HG03460 (cell line): ENCODE measurements at regions not wholly inside any gene's neighbourhood (a gene's known extent, or its start where the extent isn't known, plus 50 kb on each side); places are given as distances from the start of the nearest gene placed in this dataset.
"Not testable (repeated sequence)": the region's sequence is repeated elsewhere in the genome, so short reads cannot be mapped to it uniquely, and the experiment has no call there.

Source experiments
- ATAC-seq: cut with Tn5 transposase; IDR thresholded peaks from one replicate; pipeline ENCODE4 v1.9.1; 2021; ENCODE audit not compliant: unreplicated experiment

DNA sequence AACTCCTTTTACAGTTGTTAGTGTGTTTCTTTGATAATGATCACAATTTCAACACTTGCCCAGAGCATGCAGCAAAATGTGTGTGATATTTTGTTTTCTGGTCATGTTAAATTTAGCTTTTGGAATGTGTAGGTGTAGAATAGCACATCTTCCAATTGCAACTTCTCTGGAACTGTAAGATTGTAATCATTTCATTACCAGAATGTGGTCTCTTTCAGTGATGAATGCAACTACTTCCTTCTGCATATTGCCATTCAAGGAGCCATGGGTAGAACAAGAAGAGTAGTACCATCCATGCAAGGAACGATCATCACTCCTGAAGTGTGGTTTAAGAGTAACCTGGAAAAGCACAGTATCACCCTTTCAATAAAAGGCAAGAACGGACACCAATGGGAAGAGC lies 548.8 kb upstream of the ZNF804A start:
- no peak for ATAC-seq

DNA sequence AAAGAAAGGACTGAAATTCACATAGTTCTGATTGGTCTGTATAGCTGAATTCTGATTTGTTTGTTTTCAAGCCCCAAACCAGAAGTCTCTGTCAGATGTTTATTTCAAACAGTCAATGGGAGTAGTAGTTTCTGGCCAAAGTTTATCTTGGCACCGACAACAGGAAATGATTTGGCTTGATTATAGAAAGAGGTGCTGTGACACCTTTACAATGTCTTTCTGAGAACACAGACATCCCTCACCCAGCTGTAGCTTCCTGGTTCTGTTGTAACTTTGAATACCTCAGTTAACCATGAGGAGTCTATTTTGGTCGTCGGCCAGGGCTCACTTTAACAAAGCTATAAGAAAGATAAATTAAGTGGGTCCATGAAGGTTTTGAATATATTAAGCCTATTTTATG lies 545.0 kb upstream of the ZNF804A start:
- ATAC-seq = no peak

DNA sequence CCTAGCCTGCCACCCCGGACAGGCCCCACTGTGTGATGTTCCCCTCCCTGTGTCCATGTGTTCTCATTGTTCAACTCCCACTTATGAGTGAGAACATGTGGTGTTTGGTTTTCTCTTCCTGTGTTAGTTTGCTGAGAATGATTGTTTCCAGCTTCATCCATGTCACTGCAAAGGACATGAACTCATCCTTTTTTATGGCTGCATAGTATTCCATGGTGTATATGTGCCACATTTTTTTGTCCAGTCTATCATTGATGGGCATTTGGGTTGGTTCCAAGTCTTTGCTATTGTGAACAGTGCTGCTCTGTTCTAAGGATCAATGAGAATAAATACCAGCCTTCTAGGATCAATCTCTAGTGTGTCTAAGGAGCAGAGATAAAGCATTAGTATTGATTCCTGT lies 543.9 kb upstream of the ZNF804A start:
- not testable (repeated sequence) for ATAC-seq

DNA sequence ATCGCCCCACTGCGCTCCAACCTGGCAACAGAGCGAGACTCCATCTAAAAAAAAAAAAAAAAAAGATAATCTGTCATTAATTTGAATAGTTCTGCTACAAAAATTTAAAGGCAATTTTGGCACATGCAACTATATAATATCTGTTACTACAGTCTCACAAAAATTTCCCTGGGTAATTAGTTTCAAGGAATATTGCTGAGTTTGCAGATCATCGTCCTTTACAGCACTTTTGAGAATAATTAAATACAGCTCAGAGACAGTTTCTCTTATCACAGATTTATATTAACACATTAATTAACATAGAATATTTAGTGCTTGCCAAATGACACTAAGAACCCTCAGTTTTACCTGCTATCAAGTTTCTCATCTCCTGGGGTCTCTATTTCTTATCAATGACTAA lies 540.4 kb upstream of the ZNF804A start:
- no peak for ATAC-seq

DNA sequence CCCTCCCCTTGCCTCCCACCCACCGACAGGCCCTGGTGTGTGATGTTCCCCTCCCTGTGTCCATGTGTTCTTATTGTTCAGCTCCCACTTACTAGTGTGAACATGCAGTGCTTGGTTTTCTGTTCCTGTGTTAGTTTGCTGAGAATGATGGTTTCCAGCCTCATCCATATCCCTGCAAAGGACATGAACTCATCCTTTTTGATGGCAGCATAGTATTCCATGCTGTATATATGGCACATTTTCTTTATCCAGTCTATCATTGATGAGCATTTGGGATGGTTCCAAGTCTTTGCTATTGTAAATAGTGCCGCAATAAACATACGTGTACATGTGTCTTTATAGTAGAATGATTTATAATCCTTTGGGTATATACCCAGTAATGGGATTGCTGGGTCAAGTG lies 538.1 kb upstream of the ZNF804A start:
- ATAC-seq = not testable (repeated sequence)

DNA sequence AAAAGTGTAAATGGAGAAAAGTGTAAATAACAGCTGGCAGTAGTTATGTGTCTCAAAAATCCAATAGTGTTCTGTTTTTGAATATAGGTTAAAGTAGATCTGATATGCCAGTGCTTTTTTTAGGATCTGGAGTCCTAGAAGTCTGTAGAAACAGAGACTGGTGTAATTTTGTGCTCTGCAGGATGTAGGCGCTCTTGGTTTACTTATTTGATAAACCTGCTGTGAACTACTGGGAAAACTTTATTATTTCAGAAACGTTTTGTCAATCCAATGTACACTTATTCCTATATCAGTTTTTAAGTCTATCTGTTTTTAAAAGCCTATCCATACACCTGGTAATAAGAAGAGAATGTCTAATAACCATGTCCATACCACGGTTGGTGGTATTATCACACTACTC lies 530.8 kb upstream of the ZNF804A start:
- no peak for ATAC-seq

DNA sequence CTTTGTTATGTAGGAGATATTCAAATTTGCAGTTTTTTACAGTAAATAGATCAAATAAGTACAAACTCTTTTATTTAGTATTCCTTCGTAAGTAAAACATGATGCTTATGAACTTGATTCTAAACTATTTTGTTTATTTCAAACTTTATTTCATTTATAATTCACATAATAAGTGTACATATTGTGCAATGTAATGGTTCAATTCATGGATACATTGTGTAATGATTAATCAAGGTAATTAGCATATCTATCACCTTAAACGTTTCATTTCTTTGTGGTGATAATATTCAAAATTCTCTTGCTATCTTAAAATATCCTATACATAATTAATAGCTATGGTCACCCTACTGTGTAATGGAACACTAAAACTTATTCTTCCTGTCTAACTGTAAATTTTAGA lies 525.9 kb upstream of the ZNF804A start:
- no peak for ATAC-seq

DNA sequence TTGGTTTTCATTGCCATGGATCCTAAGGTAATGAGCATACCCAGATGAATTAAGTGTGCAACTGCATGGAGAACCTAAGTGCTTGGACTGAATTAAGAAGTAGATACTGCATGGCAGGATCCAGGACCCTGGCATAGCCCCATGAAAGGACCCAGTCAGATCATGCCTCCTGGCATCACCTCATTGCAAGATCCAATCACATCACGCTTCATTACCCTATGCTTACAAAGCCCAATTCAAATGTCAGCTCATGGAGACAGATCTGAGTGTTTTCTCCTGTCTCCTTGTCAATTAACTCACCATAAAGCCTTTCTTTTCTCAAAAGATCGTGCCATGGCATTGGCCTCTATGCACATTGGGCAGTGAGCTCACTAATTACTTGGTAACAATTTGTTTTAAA lies 519.8 kb upstream of the ZNF804A start:
- ATAC-seq = no peak

DNA sequence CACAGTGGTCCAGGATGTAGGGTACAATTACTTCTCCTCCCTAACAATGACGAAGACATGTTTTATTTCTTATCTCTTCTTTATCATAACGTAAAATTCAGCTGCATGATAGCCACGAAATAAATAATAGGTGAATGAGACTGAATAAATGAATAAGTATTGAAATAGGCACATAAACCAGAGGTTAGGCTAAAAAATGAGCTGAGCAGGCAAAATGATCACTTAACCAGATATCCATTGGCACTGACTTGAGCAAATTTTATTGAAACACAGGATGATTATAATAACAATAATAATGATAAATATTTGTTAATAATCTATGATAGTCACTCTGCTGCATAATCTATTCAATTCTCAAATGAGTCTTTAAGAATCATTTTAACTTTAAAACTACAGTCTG lies 506.9 kb upstream of the ZNF804A start:
- ATAC-seq = no peak

DNA sequence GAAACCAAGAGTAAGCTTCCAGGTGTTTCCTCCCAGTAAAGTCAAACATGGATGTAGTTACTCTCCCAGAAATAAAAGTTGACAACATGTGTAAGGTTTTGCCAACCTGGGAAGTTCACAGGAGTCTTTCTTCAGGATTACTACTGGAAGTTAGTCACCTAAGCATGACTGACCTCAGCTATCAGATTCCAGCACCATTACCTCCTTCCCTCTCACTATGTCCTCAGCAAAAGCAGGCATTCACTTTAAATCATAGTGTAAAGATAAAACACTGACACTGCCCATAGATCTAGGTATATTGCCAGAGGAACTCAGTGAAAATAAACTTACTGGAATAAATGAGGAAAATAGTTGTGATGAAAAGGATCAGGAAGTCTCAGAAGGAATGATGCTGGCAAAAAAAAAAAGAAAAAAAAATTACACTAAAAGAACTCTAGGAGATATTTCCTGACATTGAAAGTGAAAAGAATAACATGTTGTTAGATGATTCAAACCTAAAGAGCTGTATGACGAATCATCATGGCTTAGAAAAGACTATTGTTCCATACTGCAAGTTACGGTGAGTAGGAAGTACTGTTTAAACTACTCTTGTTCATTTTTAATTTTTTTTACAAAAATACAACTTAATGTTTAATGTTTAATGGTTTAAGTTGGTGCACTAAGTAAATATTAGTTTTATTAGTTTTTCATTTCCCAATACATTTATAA lies 484.5 kb upstream of the ZNF804A start:
- ATAC-seq = no peak

DNA sequence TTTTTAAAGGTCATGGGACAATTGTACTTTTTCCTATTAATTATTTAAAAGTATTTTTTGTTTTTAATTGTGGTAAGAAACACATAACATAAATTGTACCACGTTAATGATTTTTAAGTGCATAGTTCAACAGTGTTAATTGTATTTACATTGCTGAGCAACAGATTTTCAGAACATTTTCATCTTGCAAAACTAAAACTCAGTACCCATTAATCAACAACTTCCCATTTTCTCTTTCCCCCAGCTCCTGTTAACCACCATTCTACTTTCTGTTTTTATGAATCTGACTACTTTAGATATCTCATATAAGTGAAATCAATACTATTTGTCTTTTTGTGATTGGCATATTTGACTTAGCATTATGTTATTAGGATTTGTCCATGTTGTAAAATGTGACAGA lies 483.9 kb upstream of the ZNF804A start:
- no peak for ATAC-seq

DNA sequence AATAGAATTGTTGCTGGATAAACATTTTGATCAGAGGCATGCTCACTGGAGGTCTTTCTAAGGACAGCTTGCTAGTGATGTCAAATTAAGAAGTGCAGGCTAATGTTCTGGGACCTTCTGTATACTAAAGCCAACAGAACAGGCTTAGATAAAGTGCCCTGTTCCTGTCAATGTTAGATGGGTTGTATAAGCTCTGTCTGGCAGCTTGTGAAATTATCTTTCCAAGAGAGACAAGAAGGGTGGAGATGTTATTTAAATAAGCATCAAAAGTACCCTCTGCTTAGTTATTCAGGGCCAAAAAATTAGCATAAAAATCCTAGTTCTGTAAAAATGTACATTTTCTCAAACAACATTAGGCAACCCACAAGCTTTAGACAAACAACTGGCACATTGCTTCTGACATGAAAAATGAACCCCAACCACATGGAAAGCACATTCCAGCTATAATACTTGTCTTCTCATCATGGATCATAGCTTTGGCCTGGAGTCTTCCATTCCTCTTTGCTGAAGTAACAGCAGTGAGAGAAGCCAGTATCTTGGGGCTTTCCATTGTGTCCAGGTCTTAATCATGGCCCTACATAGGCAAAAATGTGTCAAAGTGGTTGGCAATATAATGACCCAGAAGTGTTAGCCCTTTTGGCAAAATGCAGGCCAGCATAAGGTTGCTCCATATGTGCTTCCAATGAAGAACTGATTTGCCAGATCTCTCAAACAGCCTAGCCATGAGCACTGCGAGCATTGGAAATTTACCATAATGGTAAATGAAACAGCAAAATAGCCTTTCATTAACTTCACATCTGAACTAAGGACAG lies 478.1 kb upstream of the ZNF804A start:
- no peak for ATAC-seq

DNA sequence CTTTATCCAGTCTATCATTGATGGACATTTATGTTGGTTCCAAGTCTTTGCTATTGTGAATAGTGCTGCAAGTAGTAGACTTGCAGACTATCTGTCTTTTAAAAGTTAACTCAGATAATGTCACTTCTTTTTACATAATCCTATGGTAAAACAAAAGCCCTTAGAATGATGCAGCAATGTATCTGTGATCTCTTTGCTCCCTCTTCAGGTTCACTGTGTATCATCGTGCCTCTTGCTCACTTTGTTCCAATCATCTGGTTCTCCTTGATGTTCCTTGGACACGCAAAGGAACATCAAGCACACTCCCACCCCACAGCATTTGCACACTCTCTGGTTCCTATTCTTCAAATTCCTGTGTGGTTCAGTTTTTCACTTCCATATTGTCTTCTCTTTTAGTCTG lies 472.5 kb upstream of the ZNF804A start:
- no peak for ATAC-seq

DNA sequence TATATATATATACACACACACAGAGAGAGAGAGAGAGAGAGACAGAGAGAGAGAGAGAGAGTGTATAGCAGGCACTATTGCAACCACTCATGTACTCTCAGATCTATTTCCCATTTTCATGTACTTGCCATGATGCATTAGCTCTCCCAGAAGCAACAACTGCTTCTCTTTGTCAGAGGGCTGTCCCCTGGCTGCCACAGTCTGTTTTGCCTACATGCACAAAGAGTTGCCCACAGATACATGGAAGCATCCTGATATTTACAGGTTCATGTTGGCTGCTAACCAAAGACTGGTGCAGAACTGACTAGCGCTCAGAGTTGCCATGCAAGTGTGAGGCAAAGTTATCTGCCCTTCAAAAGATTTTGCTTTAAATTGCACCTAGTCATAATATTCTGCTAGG lies 469.3 kb upstream of the ZNF804A start:
- no peak for ATAC-seq

DNA sequence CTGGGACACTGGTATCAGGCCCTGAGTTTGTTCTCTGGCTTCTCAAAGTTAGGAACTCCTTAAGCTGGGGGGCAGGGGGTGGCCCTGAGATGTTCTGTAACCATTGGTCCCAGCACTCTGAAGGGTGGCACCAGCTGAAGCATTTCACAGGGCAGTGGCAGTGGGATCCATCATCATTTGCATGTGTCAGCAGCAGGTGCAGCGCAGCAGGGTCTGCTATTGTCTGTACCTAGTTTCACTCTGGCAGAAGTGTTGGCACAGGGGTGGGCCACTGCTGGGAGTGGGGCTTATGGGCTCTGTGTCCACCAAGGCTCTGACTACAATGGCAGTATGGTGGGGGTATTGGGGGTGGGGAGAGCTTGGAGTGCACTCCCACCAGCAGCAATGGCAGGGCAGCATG lies 460.4 kb upstream of the ZNF804A start:
- ATAC-seq = no peak

DNA sequence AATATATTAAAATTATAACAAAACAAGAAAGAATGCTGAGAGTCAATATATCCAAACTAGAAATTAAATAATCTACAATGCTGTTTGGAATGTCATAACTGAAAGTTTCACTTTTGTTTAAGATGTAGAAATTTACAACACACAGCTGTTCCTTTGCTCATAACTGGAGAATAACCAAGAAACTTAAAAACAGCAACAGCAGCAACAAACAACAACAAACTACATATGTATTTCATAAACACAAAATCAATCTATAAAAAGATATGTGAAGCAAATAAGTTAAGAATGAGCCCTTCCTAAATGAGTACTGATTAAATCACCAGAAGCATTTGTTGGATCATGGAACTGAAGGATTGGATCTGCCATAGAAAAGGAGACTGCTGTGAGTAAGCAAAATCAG lies 456.5 kb upstream of the ZNF804A start:
- ATAC-seq = no peak

DNA sequence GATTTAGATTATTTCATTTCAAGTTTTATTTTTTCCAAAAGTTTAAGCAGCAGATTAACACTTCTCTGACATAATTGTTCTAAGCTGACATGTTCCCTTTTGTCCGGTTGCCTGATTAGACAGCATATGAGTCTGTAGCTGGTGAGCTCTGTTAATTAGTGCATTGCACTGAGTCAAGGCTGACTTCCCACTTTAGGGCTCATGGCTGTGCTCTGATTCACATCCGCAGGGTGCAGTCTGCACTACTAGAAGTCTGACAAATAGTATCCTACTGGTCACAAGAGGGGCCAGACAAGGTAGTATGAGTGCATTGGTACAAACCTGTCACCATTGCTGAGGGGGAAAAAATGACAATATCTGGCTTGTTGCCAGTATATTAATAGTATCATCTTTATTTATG lies 443.9 kb upstream of the ZNF804A start:
- ATAC-seq = no peak

DNA sequence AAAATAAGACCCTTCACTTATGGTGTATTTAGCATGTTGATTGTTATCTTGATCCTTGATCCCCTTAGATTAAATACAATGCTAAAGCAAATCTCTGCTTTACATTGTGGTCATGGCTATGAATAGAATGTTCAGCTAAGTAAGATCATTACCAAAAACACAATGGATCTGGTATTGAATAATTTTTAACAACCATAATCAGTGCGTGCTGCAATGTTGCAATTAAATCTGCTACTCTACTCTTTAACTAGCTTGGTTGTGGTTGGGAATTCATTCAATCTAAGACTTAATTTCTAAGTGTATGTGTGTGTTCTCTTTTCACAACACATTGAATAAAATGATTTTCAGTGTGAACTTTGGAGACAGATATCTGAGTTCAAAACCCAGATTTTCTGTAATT lies 442.5 kb upstream of the ZNF804A start:
- ATAC-seq = no peak

DNA sequence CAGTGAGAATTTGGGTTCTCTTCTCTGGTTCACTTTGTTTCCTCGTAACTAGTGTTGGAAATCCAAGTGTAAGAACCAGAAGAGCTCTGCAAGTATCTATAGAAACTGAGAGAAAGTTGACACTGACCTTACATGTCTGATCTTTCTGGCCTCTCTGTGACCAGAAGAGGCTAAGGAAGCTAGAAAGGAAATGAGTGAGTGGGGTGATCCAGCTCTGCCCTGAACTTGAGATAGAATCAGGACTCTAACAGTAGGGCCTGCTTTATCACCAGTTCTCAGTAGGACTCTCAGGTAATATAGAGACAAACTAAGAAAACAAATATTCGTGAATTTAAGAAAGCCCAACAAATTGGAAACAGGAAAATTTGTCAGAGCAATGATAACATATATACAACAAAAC lies 441.2 kb upstream of the ZNF804A start:
- ATAC-seq = no peak

DNA sequence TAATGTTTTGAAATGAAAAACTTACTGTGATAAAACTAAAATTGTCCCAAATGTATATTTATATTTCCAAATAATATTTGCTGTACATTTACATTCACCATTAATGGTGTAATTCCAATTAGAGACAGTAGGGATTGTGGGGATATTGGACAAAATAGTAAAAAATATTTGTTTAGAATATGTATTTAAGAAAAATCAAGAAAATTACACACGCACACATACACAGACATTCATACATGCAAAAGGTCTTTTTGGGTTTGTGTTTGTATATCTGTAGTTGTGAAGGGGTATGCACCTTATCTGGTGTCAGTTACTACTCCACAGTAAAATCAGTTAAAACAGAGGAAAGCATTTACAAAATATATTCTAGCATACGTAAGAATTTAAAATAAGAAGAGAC lies 435.9 kb upstream of the ZNF804A start:
- ATAC-seq = no peak

DNA sequence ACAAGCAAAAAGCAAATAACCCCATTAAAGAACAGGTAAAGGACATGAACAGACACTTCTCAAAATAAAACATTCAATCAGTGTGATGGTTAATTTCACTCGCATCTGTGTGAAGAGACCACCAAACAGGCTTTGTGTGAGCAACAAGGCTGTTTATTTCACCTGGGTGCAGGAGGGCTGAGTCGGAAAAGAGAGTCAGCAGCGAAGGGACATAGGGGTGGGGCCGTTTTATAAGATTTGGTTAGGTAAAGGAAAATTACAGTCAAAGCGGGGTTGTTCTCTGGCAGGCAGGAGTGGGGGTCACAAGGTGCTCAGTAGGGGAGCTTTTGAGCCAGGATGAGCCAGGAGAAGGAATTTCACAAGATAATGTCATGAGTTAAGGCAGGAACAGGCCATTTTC lies 429.5 kb upstream of the ZNF804A start:
- ATAC-seq = not testable (repeated sequence)

DNA sequence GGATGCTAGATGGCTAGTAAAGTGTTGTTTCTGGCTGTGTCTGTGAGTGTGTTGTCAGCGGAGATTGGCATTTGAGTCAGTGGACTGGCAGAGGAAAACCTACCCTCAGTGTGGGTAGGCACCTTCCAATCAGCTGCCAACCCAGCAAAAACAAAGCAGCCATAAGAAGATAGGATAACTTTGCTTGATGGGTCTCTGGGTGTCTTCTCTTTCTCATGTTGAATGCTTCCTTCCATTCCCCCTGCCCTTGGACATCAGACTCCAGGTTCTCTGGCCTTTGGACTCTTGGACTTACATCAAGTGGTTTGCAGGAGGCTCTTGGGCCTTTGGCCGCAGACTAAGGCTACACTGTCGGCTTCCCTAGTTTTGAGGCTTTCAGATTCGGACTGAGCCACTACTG lies 429.0 kb upstream of the ZNF804A start:
- no peak for ATAC-seq
